Endothelial cell of umbilical vein (primary cell): ENCODE measurements at regions not wholly inside any gene's neighbourhood (a gene's known extent, or its start where the extent isn't known, plus 50 kb on each side); places are given as distances from the start of the nearest gene placed in this dataset.

ENCODE experiments used
- BruUV-seq: library from RNA; stranded (reverse); fragments of 400-500 nt; replicated peaks from 2 replicates; lab custom pipeline; 2021; lab: Mats Ljungman, UMichigan
- CTCF ChIA-PET: fragments of 300-600, 350-600 bp; sonication (Branson Sonifier 250); formaldehyde crosslinking; loops from one replicate; lab custom pipeline; 2021; ENCODE audit warnings: antibody characterized with exemption, inconsistent platforms; lab: Charles Lee
- POLR2A ChIA-PET: fragments of 300-600, 350-600 bp; sonication (Branson Sonifier 250); formaldehyde crosslinking; loops from one replicate; lab custom pipeline; 2021; ENCODE audit warnings: antibody characterized with exemption, inconsistent platforms; lab: Charles Lee
- DNase-seq: peaks from one replicate; pipeline ENCODE4 v3.0.0-alpha.2; 2011; ENCODE audit warnings: low read depth, low spot score
- FAIRE-seq: peaks from 2 replicates; lab custom pipeline; 2011; peaks lifted over from hg19 to GRCh38; lab: Jason Lieb, UNC
- H2AFZ ChIP-seq: 2 replicates; pipeline ENCODE4 v1.6.0; 2012; ENCODE audit warnings: low read depth, low read length, control low read depth, inconsistent platforms
- H3K27ac ChIP-seq: 2 replicates; pipeline ENCODE4 v1.5.1; 2011; ENCODE audit warnings: low read depth, mild to moderate bottlenecking, control low read depth, low read length, moderate library complexity; ENCODE audit not compliant: insufficient read depth
- H3K27me3 ChIP-seq, 2 experiments: 2 replicates each; pipeline versions ENCODE4 v1.6.0 to v1.6.1; 2011; ENCODE audit warnings: low read length in 2 of 2, mixed read lengths in 1 of 2; ENCODE audit not compliant: control insufficient read depth in 2 of 2, insufficient read depth in 2 of 2
- H3K36me3 ChIP-seq, 2 experiments: 2 replicates in 1 of 2; 3 replicates in 1 of 2; pipeline ENCODE4 v1.5.1; 2011; ENCODE audit warnings: low read length in 2 of 2, mild to moderate bottlenecking in 1 of 2, moderate library complexity in 1 of 2; ENCODE audit not compliant: control insufficient read depth in 2 of 2, insufficient read depth in 2 of 2; ENCODE audit errors: extremely low read depth in 1 of 2
- H3K4me1 ChIP-seq: 3 replicates; pipeline ENCODE4 v1.5.1; 2011; ENCODE audit warnings: mild to moderate bottlenecking, low read length; ENCODE audit not compliant: control insufficient read depth, insufficient read depth; ENCODE audit errors: extremely low read depth
- H3K4me2 ChIP-seq: 2 replicates; pipeline ENCODE4 v1.6.1; 2011; ENCODE audit warnings: low read length, control low read depth, mixed read lengths; ENCODE audit not compliant: insufficient read depth
- H3K4me3 ChIP-seq, 3 experiments: fragments of 200-600 bp in 1 of 3; sonication (generic), shearing (Covaris generic) in 1 of 3; replicated peaks in 1 of 3; 2 replicates each; pipeline ENCODE4 v1.5.1; 2011 to 2016; ENCODE audit warnings: control low read depth in 3 of 3, low read length in 3 of 3, mild to moderate bottlenecking in 2 of 3, inconsistent platforms in 1 of 3, low read depth in 1 of 3, moderate library complexity in 1 of 3; ENCODE audit not compliant: insufficient read depth in 1 of 3
- H3K79me2 ChIP-seq: 2 replicates; pipeline ENCODE4 v1.6.0; 2012; ENCODE audit warnings: low read length, inconsistent platforms; ENCODE audit not compliant: control insufficient read depth, insufficient read depth
- H3K9ac ChIP-seq: replicated peaks from 2 replicates; pipeline ENCODE3; 2011; ENCODE audit warnings: low read length, control low read depth; ENCODE audit not compliant: insufficient read depth; ENCODE audit errors: extremely low read depth
- H3K9me1 ChIP-seq: replicated peaks from 3 replicates; pipeline ENCODE4 v1.6.0; 2011; ENCODE audit warnings: mild to moderate bottlenecking, low read length; ENCODE audit not compliant: control insufficient read depth, insufficient read depth; ENCODE audit errors: extremely low read depth
- H3K9me3 ChIP-seq: replicated peaks from 2 replicates; pipeline ENCODE4 v1.5.1; 2012; ENCODE audit warnings: low read length, inconsistent platforms; ENCODE audit not compliant: control insufficient read depth, insufficient read depth
- H4K20me1 ChIP-seq: replicated peaks from 2 replicates; pipeline ENCODE3; 2011; ENCODE audit warnings: mild to moderate bottlenecking, low read length; ENCODE audit not compliant: control insufficient read depth, insufficient read depth; ENCODE audit errors: extremely low read depth
- CTCF ChIP-seq, 2 donors: IDR thresholded peaks; 1 replicate in 1 of 2; 2 replicates in 1 of 2; pipeline ENCODE4 v1.5.1; 2011; ENCODE audit warnings: low read length in 2 of 2, mild to moderate bottlenecking in 2 of 2, moderate library complexity in 2 of 2, control low read depth in 1 of 2, inconsistent platforms in 1 of 2, low read depth in 1 of 2; ENCODE audit not compliant: insufficient read depth in 1 of 2; ENCODE audit errors: extremely low read depth in 1 of 2
- EZH2 ChIP-seq: IDR thresholded peaks from 2 replicates; pipeline ENCODE4 v1.6.1; 2012; ENCODE audit warnings: borderline replicate concordance, low read depth, mild to moderate bottlenecking, moderate library complexity, low read length, inconsistent platforms; ENCODE audit not compliant: severe bottlenecking
- FOS ChIP-seq: IDR thresholded peaks from 2 replicates; pipeline ENCODE4 v1.6.1; 2011; ENCODE audit warnings: mild to moderate bottlenecking, low read length, moderate library complexity, borderline replicate concordance; ENCODE audit not compliant: insufficient read depth
- GATA2 ChIP-seq: IDR thresholded peaks from 2 replicates; pipeline ENCODE4 v1.7.0; 2011; ENCODE audit warnings: low read depth, mild to moderate bottlenecking, moderate library complexity, mixed read lengths, low read length; ENCODE audit not compliant: insufficient read length, insufficient read depth
- JUN ChIP-seq: IDR thresholded peaks from 2 replicates; pipeline ENCODE4 v1.6.1; 2011; ENCODE audit warnings: borderline replicate concordance, low read depth; ENCODE audit not compliant: insufficient read length, insufficient read depth
- MAX ChIP-seq: IDR thresholded peaks from 2 replicates; pipeline ENCODE4 v1.6.1; 2011; ENCODE audit not compliant: insufficient read depth, insufficient read length
- MYC ChIP-seq: IDR thresholded peaks from one replicate; pipeline ENCODE4 v1.6.1; 2011; ENCODE audit warnings: mild to moderate bottlenecking, low read depth, low read length
- POLR2A ChIP-seq: IDR thresholded peaks from 2 replicates; pipeline ENCODE4 v1.6.1; 2012; ENCODE audit warnings: low read depth, mild to moderate bottlenecking, control low read depth, low read length
- POLR2AphosphoS5 ChIP-seq: IDR thresholded peaks from 2 replicates; pipeline ENCODE4 v1.6.1; 2012; ENCODE audit warnings: low read depth, mild to moderate bottlenecking, control low read depth, low read length, moderate library complexity; ENCODE audit not compliant: insufficient read depth
- dilution Hi-C: fragments of 300-500 bp; cut with MboI; formaldehyde crosslinking; loops from one replicate; pipeline ENCODE4 v1.15.0; 2019; ENCODE audit warnings: low sequenced_read_pairs; ENCODE audit not compliant: extremely low pct_ligation_motif_present
- intact Hi-C: fragments of 100-400 bp; cut with micrococcal nuclease; formaldehyde crosslinking; loops from one replicate; pipeline ENCODE4 v1.10.0; 2022

GRCh38 chr18:44562986-44563385, 117.7 kb upstream of the SETBP1 start:
- Histone ChIP-seq H2AFZ (no peak overlapping the region), H3K79me2 (no peaks in the 10 kb centered on the region), H3K36me3 (no peaks in the 10 kb centered on the region), H3K4me1 (no peaks in the 10 kb centered on the region), H3K27me3 (no peaks in the 10 kb centered on the region), H3K4me2 (no peak overlapping the region), H3K4me3 (no peak overlapping the region), H4K20me1 (no peaks in the 10 kb centered on the region), H3K9me1 (no peaks in the 10 kb centered on the region), H3K27ac (no peak overlapping the region), H3K9me3 (no peaks in the 10 kb centered on the region), H3K9ac (no peak overlapping the region)
- intact Hi-C loops: no loop called here
- ChIA-PET CTCF (no interaction called here), POLR2A (no interaction called here)
- FAIRE-seq: no peak
- dilution Hi-C loops: no loop called here
- no peak for TF ChIP-seq EZH2
- TF ChIP-seq FOS: no peak
- TF ChIP-seq CTCF (IDR thresholded peaks at IDR 0.05; ENCODE audit: extremely low read depth in 1 of 2, insufficient read depth in 1 of 2, low read depth in 1 of 2, low read length in 2 of 2): no peak
- TF ChIP-seq GATA2: no peak
- no peak for TF ChIP-seq JUN
- TF ChIP-seq MYC: no peak
- TF ChIP-seq POLR2A: no peak
- TF ChIP-seq MAX: no peak
- TF ChIP-seq POLR2AphosphoS5: no peak
- BruUV-seq: no TSS peak
- DNase-seq: no peak
